Hepatocyte (in vitro differentiated cells): ENCODE measurements at regions not wholly inside any gene's neighbourhood (a gene's known extent, or its start where the extent isn't known, plus 50 kb on each side); places are given as distances from the start of the nearest gene placed in this dataset.

Source experiments
- DNase-seq: peaks from one replicate; pipeline ENCODE4 v3.0.0-alpha.2; 2016; ENCODE audit warnings: low spot score
- H2AFZ ChIP-seq: fragments of 200-600 bp; sonication (generic); 2 replicates; pipeline ENCODE4 v1.6.0; 2016; ENCODE audit warnings: antibody characterized with exemption, mild to moderate bottlenecking
- H3K27ac ChIP-seq: fragments of 200-600 bp; sonication (generic); 2 replicates; pipeline ENCODE4 v1.5.1; 2016; ENCODE audit warnings: mild to moderate bottlenecking
- H3K27me3 ChIP-seq: fragments of 200-600 bp; sonication (generic); 2 replicates; pipeline ENCODE4 v1.6.1; 2016
- H3K36me3 ChIP-seq: fragments of 200-600 bp; sonication (generic); replicated peaks from 2 replicates; pipeline ENCODE4 v1.5.1; 2016; ENCODE audit warnings: low read depth; ENCODE audit not compliant: insufficient read depth
- H3K4me1 ChIP-seq: fragments of 200-600 bp; sonication (generic); 2 replicates; pipeline ENCODE4 v1.5.1; 2016; ENCODE audit warnings: mild to moderate bottlenecking, moderate library complexity; ENCODE audit not compliant: insufficient read depth
- H3K4me2 ChIP-seq: fragments of 200-600 bp; sonication (generic); 2 replicates; pipeline ENCODE4 v1.6.0; 2016
- H3K4me3 ChIP-seq: fragments of 200-600 bp; sonication (generic); 2 replicates; pipeline ENCODE4 v1.5.1; 2016; ENCODE audit warnings: mild to moderate bottlenecking
- H3K79me2 ChIP-seq: fragments of 200-600 bp; sonication (generic); 2 replicates; pipeline ENCODE4 v1.6.0; 2017; ENCODE audit warnings: mild to moderate bottlenecking
- H3K9me2 ChIP-seq: fragments of 200-600 bp; sonication (generic); replicated peaks from 2 replicates; pipeline ENCODE4 v1.6.0; 2017; ENCODE audit warnings: mild to moderate bottlenecking; ENCODE audit not compliant: insufficient read depth
- H3K9me3 ChIP-seq: fragments of 200-600 bp; sonication (generic); 2 replicates; pipeline ENCODE4 v1.5.1; 2016; ENCODE audit warnings: low read depth, mild to moderate bottlenecking
- H4K20me1 ChIP-seq: fragments of 200-600 bp; sonication (generic); 2 replicates; pipeline ENCODE4 v1.6.0; 2016; ENCODE audit warnings: mild to moderate bottlenecking; ENCODE audit not compliant: insufficient read depth, poor library complexity, severe bottlenecking
- CTCF ChIP-seq: fragments of 200-600 bp; sonication (generic); IDR thresholded peaks from 2 replicates; pipeline ENCODE4 v1.5.1; 2016; ENCODE audit warnings: antibody characterized with exemption, mild to moderate bottlenecking; ENCODE audit not compliant: poor library complexity
- EZH2 ChIP-seq: fragments of 200-600 bp; sonication (generic); IDR thresholded peaks from 2 replicates; pipeline ENCODE4 v1.6.1; 2016; ENCODE audit warnings: antibody characterized with exemption, mild to moderate bottlenecking, borderline replicate concordance
- EZH2phosphoT487 ChIP-seq: fragments of 200-600 bp; sonication (generic); IDR thresholded peaks from one replicate; pipeline ENCODE4 v1.6.1; 2018; ENCODE audit warnings: antibody characterized with exemption, mild to moderate bottlenecking, low read depth, moderate library complexity; ENCODE audit not compliant: unreplicated experiment, severe bottlenecking
- WGBS: methylation state at CpG from one replicate; pipeline ENCODE4 v1.1.6; 2016; ENCODE audit warnings: low lambda C conversion rate; ENCODE audit errors: missing lambda C conversion rate; 5-methylcytosine and 5-hydroxymethylcytosine counted together

- Histone ChIP-seq H3K4me1 (no peaks in the 10 kb centered on the region), H2AFZ (no peak overlapping the region), H3K36me3 (no peaks in the 10 kb centered on the region), H3K9me3 (no peaks in the 10 kb centered on the region), H3K79me2 (no peaks in the 10 kb centered on the region), H3K4me2 (no peak overlapping the region), H4K20me1 (no peaks in the 10 kb centered on the region), H3K4me3 (no peak overlapping the region), H3K27me3 (no peaks in the 10 kb centered on the region), H3K9me2 (no peaks in the 10 kb centered on the region), H3K27ac (no peak overlapping the region)
- DNase-seq, result no peak
- TF ChIP-seq CTCF (no peak), EZH2 (no peak), EZH2phosphoT487 (no peak)
- 94% methylated on average over 1 of the region's 1 CpG for WGBS
Measured at GRCh38 chr7:118753479-118753878, 529.0 kb downstream of the ANKRD7 start.

GRCh38 chr7:118754608-118755007, 530.1 kb downstream of the ANKRD7 start:
- H3K4me3 ChIP-seq, result no peak overlapping the region
- no peak overlapping the region for H3K27ac ChIP-seq
- DNase-seq, result no peak
- no peaks in the 10 kb centered on the region for H3K27me3 ChIP-seq
- H3K79me2 ChIP-seq, result no peaks in the 10 kb centered on the region
- no peak overlapping the region for H3K4me2 ChIP-seq
- H4K20me1 ChIP-seq, result no peaks in the 10 kb centered on the region
- H3K9me3 ChIP-seq, result no peaks in the 10 kb centered on the region
- TF ChIP-seq EZH2phosphoT487 (no peak), CTCF (no peak), EZH2 (no peak)
- 87% methylated on average over 3 of the region's 3 CpGs for WGBS
- H3K4me1 ChIP-seq, result no peaks in the 10 kb centered on the region
- H2AFZ ChIP-seq, result no peak overlapping the region
- H3K36me3 ChIP-seq, result no peaks in the 10 kb centered on the region
- no peaks in the 10 kb centered on the region for H3K9me2 ChIP-seq

DNA sequence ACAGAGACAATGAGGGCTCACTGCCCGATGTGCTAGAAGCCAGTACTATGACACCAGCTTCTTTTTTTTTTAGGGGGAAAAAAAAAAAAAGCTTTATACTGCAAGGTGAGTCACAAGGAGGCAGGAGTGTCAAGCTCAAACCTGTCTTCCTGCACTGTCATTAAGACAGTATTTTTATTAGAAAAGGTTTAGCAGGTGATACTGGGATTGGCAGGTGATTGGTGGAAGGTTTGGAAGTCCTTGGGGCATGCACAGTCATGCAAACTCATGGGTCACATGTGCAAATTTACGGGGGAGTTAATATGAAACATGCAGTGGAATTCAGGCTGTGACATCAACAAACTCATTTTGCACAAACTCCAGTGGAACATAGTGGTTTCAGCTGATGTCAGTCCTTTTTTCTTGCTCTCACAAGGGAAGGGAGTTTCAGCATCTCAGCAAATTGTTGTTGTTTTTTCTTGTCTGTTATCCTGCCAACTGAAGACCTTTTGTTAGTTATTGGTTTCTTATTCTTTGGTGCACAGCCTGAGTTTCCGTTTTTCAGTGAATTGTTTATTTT, 530.6 kb downstream of the ANKRD7 start:
- TF ChIP-seq EZH2 (no peak), EZH2phosphoT487 (no peak), CTCF (no peak)
- Histone ChIP-seq H3K4me3 (no peak overlapping the region), H3K79me2 (no peaks in the 10 kb centered on the region), H3K9me3 (no peaks in the 10 kb centered on the region), H3K27me3 (no peaks in the 10 kb centered on the region), H3K27ac (no peak overlapping the region), H3K36me3 (no peaks in the 10 kb centered on the region), H4K20me1 (no peaks in the 10 kb centered on the region), H3K4me2 (no peak overlapping the region), H2AFZ (no peak overlapping the region), H3K9me2 (no peaks in the 10 kb centered on the region), H3K4me1 (no peaks in the 10 kb centered on the region)
- WGBS, result 66% methylated on average over 3 of the region's 3 CpGs
- DNase-seq, result no peak

DNA sequence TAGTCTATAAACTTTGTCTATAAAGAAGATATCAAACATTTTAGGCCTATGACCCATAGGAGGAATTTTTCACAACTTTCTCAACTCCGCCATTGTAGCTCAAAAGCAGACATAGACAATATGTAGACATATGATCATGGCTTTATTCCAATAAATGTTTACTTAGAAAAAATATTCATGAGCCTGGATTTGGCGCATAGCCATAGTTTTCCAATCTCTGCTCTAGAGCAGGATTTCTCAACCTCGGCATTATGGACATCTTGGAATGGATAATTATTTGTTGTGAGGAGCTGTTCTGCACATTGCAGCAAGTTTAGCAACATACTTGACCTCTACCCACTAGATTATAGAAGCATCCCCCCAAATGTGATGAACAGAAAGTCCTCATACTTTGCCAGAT, 532.6 kb downstream of the ANKRD7 start:
- no peaks in the 10 kb centered on the region for H3K9me2 ChIP-seq
- no peak overlapping the region for H3K4me3 ChIP-seq
- no peak for DNase-seq
- H3K9me3 ChIP-seq, result no peaks in the 10 kb centered on the region
- H3K27me3 ChIP-seq, result no peaks in the 10 kb centered on the region
- H2AFZ ChIP-seq, result no peak overlapping the region
- no peak for TF ChIP-seq EZH2
- TF ChIP-seq EZH2phosphoT487, result no peak
- TF ChIP-seq CTCF, result no peak
- no peaks in the 10 kb centered on the region for H3K79me2 ChIP-seq
- H3K4me2 ChIP-seq, result no peak overlapping the region
- WGBS, result 93% methylated on average over 3 of the region's 3 CpGs
- H3K4me1 ChIP-seq, result no peaks in the 10 kb centered on the region
- no peaks in the 10 kb centered on the region for H3K36me3 ChIP-seq
- H3K27ac ChIP-seq, result no peak overlapping the region
- H4K20me1 ChIP-seq, result no peaks in the 10 kb centered on the region
